Colonic mucosa (tissue), 4 donors: ENCODE measurements at regions not wholly inside any gene's neighbourhood (a gene's known extent, or its start where the extent isn't known, plus 50 kb on each side); places are given as distances from the start of the nearest gene placed in this dataset.

Experiments
- DNase-seq: peaks from one replicate; pipeline ENCODE4 v3.0.0-alpha.2; 2020
- H3K27ac ChIP-seq: fragments of 200-600 bp; one replicate; pipeline ENCODE4 v1.8.0; 2021
- H3K27me3 ChIP-seq: fragments of 200-600 bp; one replicate; pipeline ENCODE4 v1.8.0; 2021
- H3K36me3 ChIP-seq: fragments of 200-600 bp; one replicate; pipeline ENCODE4 v1.8.0; 2021
- H3K4me1 ChIP-seq: fragments of 200-600 bp; one replicate; pipeline ENCODE4 v1.8.0; 2021; ENCODE audit warnings: mild to moderate bottlenecking
- H3K4me3 ChIP-seq: fragments of 200-600 bp; one replicate; pipeline ENCODE4 v1.8.0; 2021
- H3K9ac ChIP-seq, 2 donors: one replicate each; pipeline ENCODE4 v1.7.0; 2013; ENCODE audit warnings: control low read depth in 2 of 2, low read depth in 2 of 2, low read length in 2 of 2
- H3K9me3 ChIP-seq: fragments of 200-600 bp; one replicate; pipeline ENCODE4 v1.8.0; 2021
- CTCF ChIP-seq: fragments of 200-600 bp; IDR thresholded peaks from one replicate; pipeline ENCODE4 v1.8.0; 2022; ENCODE audit warnings: antibody characterized with exemption, mild to moderate bottlenecking
- intact Hi-C: fragments of 100-400 bp; cut with DNase I; formaldehyde crosslinking; loops from one replicate; pipeline ENCODE4 v1.14.1; 2022
- donor health status: healthy.
- donor health status: DM: no; HTN: no; CAD: no.
- donor health status: DM: no; HTN: no; CAD: no.

- no peak for DNase-seq
- intact Hi-C loops = no loop called here
- Histone ChIP-seq H3K9ac (no peak overlapping the region), H3K27ac (no peak overlapping the region), H3K4me1 (no peaks in the 10 kb centered on the region), H3K27me3 (no peaks in the 10 kb centered on the region), H3K9me3 (no peaks in the 10 kb centered on the region), H3K4me3 (no peak overlapping the region), H3K36me3 (no peaks in the 10 kb centered on the region)
- no peak for TF ChIP-seq CTCF
These were observed 136.9 kb downstream of the OLFM1 start for GRCh38 chr9:135224286-135224877.

DNA sequence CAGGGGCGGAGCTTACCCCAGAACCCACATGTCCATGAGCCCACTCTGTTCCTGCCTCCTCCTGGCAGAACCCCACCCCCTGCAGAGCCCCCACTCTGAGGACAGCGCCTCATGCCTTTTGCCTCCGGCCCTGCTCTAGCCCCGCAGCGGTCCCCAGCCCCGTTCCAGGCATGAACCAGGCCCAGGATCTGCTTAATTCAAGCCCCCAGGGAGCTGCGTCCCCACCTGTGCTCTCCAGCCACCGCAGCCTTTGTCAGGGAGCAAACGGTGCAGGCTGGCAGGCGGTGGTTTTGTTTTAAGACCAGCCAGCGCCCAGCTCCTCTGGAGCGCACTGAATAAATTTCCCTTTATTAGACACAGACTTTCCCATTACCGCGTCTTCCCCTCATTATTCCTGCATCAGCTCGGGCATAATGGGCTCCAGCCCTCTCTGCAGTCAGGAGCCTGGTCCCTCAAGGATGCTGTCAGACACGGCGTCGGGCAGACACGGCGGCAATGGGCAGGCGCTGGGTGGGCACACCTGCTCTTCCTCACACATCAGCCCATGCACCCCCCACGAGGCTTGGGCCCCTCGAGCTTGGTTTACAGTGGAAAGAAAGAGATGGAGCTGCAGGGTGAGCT is 137.6 kb downstream of the OLFM1 start:
- Histone ChIP-seq H3K36me3 (no peaks in the 10 kb centered on the region), H3K27me3 (no peaks in the 10 kb centered on the region), H3K4me1 (no peaks in the 10 kb centered on the region), H3K9ac (no peak overlapping the region), H3K27ac (no peak overlapping the region), H3K4me3 (no peak overlapping the region), H3K9me3 (no peaks in the 10 kb centered on the region)
- no peak for TF ChIP-seq CTCF
- intact Hi-C loops = no loop called here
- no peak for DNase-seq

DNA sequence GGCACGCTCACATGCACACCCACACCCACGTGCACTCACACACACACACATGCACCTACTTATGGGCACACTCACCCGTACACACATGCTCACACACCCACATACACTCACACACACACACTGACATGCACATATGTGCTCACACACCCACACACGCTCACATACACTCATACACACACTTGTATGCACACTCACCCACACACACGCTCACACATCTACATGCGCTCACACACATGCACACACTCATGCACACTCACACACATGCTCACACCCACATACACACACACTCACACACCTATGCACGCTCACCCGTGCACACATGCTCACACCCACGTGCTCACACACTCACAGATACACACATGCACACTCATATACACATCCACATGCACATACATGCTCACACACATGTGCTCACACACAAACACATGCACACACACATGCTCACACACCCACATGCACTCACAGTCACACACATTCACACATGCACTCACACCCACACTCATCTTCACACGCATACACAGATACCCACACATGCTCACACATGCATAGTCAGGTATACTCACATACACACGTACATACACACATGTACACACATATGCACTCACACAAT is 138.3 kb downstream of the OLFM1 start:
- no peak for TF ChIP-seq CTCF
- Histone ChIP-seq H3K27ac (no peak overlapping the region), H3K27me3 (no peaks in the 10 kb centered on the region), H3K4me1 (no peaks in the 10 kb centered on the region), H3K9ac (no peak overlapping the region), H3K4me3 (no peak overlapping the region), H3K9me3 (no peaks in the 10 kb centered on the region), H3K36me3 (no peaks in the 10 kb centered on the region)
- intact Hi-C loops = no loop called here
- no peak for DNase-seq

GRCh38 chr9:135226369-135227050 is 139.0 kb downstream of the OLFM1 start:
- Histone ChIP-seq H3K9me3 (no peaks in the 10 kb centered on the region), H3K4me3 (no peak overlapping the region), H3K9ac (no peak overlapping the region), H3K27me3 (no peaks in the 10 kb centered on the region), H3K27ac (no peak overlapping the region), H3K36me3 (no peaks in the 10 kb centered on the region), H3K4me1 (no peaks in the 10 kb centered on the region)
- intact Hi-C loops = no loop called here
- no peak for DNase-seq
- TF ChIP-seq CTCF = no peak

DNA sequence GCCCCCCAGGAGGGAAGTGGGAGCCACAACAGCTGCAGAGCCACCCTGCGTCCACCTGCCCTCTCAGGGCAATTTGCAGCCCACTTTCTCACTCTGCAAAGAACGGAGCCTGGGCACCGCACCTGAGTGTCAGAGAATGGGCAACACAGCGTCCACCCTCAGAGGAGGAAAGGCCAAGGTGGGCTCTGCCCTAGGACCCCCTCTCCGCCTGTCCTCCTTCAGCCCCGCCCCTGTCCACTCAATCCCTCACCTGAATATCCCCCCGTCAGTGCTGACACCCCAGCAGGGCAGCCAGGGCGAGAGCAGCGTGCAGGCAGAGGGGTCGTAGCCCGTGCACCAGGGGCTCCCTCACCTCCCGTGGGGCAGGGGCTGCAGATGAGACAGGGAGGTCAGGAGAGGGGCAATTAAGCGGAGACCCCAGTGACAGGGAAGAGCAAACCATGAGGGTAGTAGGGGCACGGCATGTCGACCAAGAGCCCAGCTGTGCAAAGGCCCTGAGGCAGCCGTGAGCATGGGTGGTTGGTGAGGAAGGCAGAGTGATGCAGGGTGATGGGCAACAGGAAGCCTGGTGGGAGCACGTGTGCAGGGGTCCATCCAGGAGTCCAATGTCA is 140.3 kb downstream of the OLFM1 start:
- intact Hi-C loops = no loop called here
- Histone ChIP-seq H3K36me3 (no peaks in the 10 kb centered on the region), H3K4me1 (no peaks in the 10 kb centered on the region), H3K27ac (no peak overlapping the region), H3K9ac (no peak overlapping the region), H3K9me3 (no peaks in the 10 kb centered on the region), H3K4me3 (no peak overlapping the region), H3K27me3 (no peaks in the 10 kb centered on the region)
- DNase-seq = no peak
- no peak for TF ChIP-seq CTCF
